ENCODE measurements at regions not wholly inside any gene's neighbourhood (a gene's known extent, or its start where the extent isn't known, plus 50 kb on each side); places are given as distances from the start of the nearest gene placed in this dataset.
"Not testable (repeated sequence)": the region's sequence is repeated elsewhere in the genome, so short reads cannot be mapped to it uniquely, and the experiment has no call there.

GRCh38 chr5:126002222-126002897 is 420.8 kb upstream of the GRAMD2B start:
- FAIRE-seq, result no peak

DNA sequence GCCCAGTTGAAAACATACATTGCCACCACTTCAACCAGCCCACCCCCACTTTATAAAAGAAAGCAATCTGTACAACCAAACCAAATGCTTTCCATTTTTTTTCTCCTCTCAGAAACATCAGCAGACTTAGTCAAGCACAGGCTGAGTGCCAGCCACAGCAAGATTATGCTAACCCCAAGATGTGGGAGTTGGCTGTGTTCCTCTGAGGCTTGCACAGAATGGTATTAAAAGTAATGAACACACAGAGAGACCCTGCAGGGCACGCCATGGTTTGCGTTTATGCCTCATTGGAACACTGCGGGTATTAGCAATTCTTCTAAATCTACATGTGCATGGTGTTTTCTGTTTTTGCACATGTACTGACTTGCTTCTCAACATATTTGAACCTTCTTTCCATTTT is 419.9 kb upstream of the GRAMD2B start:
- no peak for FAIRE-seq

DNA sequence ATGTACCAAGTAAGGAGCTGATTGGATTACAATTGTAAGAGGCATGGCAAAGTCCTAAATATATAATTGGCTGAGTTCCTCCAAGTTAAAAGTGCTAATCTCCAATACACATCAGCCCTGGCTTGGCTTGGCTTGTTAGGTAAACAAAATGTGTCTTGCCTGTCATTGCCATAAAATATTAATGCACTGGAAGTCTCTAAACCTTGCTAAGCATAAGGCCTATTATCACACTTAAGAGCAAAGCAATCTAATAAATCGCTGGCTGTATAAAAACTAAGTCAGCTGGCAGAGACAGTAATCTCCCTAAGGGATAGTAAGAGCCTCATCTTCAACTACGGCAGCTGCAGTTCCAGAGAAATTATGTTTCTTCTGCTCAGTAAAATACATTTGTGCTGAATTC is 418.6 kb upstream of the GRAMD2B start:
- no peak for FAIRE-seq

DNA sequence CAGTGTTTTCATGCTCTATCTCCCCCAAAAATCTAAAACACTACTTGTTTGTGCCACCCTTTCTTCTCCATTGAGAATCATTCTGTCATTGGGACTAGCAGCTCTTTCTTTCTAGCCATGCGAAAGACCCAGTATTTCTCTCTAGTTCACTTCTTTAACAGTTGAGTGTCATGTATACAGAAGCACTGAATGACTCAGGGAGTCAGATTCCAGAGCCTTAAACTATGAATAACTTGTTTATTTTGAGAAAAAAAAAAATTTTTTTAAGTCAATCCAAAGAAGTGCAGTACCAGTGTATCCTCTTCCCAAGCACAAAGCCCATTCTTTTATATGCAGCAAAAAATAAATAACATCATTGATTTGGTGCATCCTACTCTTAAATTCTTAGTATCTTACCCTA is 415.4 kb upstream of the GRAMD2B start:
- no peak for FAIRE-seq

- FAIRE-seq, result no peak
These were observed 413.6 kb upstream of the GRAMD2B start for GRCh38 chr5:126009566-126009965.

DNA sequence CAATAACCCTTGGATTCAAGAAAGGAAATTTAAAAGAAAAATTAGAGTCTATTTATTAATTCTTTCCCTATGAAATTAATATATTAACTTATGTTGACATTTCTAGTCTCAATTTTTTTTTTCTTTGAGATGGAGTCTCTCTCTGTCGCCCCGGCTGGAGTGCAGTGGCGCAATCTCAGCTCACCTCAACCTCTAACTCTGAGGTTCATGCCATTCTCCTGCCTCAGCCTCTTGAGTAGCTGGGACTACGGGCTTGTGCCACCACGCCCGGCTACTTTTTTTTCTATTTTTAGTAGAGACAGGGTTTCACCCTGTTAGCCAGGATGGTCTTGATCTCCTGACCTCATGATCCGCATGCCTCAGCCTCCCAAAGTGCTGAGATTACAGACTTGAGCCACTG is 411.7 kb upstream of the GRAMD2B start:
- FAIRE-seq, result not testable (repeated sequence)

- FAIRE-seq, result no peak
These were observed 408.5 kb upstream of the GRAMD2B start for GRCh38 chr5:126014676-126015075.

GRCh38 chr5:126015235-126016181 is 407.7 kb upstream of the GRAMD2B start:
- FAIRE-seq, result no peak

GRCh38 chr5:126016256-126016655 is 407.0 kb upstream of the GRAMD2B start:
- FAIRE-seq, result no peak

GRCh38 chr5:126017096-126017495 is 406.1 kb upstream of the GRAMD2B start:
- no peak for FAIRE-seq

DNA sequence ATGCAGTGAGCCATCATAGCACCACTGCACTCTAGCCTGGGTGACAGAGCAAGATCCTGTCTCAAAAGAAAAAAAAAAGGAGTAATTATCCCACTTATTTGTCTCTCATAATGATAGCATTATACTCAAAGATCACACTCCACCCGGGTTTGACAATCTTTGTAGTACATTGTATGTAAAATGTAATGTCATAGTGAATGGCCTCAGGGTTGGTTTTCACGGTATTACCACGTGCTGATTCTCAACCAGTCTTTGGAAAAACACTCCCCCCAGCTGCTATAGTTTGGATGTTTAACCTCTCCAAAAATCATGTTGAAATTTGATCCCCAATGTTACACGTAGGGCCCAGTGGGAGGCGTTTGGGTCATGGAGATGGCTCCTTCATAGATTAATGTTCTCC is 402.4 kb upstream of the GRAMD2B start:
- FAIRE-seq, result no peak

GRCh38 chr5:126023994-126024441 is 399.2 kb upstream of the GRAMD2B start:
- FAIRE-seq, result no peak

DNA sequence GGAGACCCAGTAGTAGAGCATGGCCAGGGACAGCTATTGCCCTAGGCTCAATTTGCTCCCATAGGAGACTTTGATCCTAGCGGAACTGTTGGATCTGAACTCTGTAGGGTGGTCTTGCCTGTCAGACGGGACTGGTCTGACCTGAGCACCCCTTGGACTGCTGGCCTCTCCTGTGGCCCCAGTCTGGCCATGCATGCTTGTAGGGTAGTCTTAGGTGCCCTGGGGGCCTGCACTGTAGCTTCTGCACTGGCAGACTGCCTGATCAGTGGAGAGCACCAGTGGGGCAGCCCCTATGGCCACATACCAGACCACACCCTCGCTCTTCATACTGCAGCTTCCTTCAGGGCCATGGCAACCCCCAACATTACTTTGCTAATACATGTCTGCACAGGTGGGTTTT is 396.1 kb upstream of the GRAMD2B start:
- no peak for FAIRE-seq

GRCh38 chr5:126027652-126028051 is 395.6 kb upstream of the GRAMD2B start:
- FAIRE-seq, result no peak

DNA sequence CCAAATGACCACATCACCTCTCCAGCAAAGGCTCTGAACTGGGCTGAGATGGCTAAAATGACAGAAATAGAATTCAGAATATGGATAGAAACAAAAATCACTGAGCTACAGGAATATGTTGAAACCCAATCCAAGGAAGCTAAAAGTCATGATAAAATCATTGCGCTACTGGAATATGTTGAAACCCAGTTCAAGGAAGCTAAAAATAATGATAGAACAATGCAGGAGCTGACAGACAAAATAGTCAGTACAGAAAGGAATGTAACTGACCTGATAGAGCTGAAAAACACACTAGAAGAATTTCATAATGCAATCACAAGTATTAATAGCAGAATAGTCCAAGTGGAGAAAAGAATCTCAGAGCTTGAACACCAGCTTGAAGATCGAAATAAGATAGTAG is 394.9 kb upstream of the GRAMD2B start:
- no peak for FAIRE-seq

DNA sequence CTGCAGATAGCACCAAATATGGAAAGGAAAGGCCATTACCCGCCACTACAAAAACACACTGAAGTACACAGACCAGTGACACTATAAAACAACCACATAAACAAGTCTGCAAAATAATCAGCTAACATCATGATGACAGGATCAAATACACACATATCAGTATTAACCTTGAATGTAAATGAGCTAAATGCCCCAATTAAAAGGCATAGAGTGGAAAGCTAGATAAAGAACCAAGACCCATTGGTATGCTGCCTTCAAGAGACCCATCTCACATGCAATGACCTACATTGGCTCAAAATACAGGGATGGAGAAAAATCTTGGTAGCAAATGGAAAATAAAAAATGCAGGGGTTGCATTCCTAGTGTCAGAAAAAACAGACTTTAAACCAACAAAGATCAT is 393.9 kb upstream of the GRAMD2B start:
- FAIRE-seq, result not testable (repeated sequence)

DNA sequence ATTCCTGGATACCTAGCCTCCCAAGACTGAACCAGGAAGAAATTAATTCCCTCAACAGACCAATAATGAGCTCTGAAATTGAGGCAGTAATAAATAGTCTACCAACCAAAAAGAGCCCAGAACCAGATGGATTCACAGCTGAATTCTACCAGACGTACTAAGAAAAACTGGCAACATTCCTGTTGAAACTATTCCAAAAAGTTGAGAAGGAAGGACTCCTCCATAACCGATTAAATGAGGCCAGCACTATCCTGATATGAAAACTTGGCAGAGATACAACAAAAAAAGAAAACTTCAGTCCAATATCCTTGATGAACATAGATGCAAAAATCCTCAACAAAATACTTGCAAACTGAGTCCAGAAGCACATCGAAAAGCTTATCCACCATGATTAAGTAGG is 392.5 kb upstream of the GRAMD2B start:
- no peak for FAIRE-seq

DNA sequence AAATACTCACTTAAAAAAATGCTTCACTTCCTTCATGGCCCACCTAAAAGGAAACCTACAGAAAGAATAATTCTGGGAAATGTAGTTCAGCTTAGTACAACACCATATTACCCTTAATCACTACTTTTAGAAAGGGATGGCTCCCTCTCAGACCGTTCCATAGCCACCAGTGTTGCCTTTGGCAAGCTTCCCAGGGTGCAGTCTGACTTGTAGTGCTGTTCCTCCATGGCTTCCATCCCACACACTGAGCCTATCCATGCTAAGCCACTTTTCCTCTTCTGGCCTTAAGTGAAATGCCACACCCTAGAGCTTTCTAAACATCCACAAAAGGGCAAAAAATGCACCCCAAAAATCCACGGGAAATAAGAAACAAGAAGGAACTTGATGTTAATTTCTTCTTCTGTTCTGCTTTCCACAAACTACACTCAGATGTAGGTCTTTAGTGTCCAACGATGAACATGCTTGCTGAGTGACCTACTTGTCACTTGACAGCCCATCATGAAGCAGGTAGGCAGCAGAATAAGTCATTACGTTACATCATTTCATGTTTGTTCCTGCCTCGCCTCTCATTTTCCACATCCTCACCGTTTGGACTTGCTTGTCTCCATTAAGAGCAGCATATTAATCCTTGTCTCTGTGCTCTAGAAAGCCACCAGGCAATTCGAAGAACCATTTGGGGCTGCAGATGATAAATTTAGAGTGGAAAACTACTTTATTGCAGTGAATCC is 391.1 kb upstream of the GRAMD2B start:
- no peak for FAIRE-seq

GRCh38 chr5:126043688-126044087 is 379.5 kb upstream of the GRAMD2B start:
- no peak for FAIRE-seq

GRCh38 chr5:126044111-126044668 is 379.0 kb upstream of the GRAMD2B start:
- FAIRE-seq, result no peak

DNA sequence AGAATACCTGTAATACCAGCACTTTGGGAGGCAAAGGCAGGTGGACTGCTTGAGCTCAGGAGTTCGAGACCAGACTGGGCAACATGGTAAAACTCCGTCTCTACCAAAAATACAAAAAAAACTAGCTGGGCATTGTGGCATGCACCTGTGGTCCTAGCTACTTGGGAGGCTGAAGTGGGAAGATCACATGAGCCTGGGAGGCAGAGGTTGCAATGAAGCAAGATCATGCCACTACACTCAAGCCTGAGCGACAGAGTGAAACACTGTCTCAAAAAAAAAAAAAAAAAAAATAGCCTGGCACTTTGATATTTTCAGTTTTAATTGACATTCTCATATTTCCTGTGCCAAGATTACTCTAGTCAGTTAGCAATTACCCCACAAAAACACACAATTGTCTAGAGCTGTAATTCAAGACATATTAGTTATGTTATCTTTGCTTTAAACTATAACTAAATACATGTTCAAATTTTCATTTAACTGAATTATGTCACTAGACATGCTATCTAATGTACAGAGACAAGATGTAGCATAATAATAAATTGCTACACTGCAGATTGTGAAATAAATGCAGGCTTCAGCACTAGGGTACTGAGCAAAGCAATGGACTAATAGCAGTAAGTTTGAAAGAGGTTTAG is 378.2 kb upstream of the GRAMD2B start:
- no peak for FAIRE-seq

- FAIRE-seq, result no peak
These were observed 376.9 kb upstream of the GRAMD2B start for GRCh38 chr5:126046318-126046717.
